ENCODE measurements at regions not wholly inside any gene's neighbourhood (a gene's known extent, or its start where the extent isn't known, plus 50 kb on each side); places are given as distances from the start of the nearest gene placed in this dataset.

GRCh38 chr18:41237317-41237716 is 717.7 kb upstream of the PIK3C3 start:
- H4K20me1 ChIP-seq (replicated peaks; ENCODE audit: control insufficient read depth, extremely low read depth, insufficient read depth, low read length) = no peaks in the 10 kb centered on the region
- no peak overlapping the region for H3K4me3 ChIP-seq (replicated peaks in 1 of 3; ENCODE audit: insufficient read depth in 1 of 3, low read depth in 1 of 3, low read length in 3 of 3)
- H3K79me2 ChIP-seq (ENCODE audit: control insufficient read depth, insufficient read depth, low read length) = no peaks in the 10 kb centered on the region
- no peaks in the 10 kb centered on the region for H3K4me1 ChIP-seq (ENCODE audit: control insufficient read depth, extremely low read depth, insufficient read depth, low read length)
- dilution Hi-C loops (cut with MboI; ENCODE audit: extremely low pct_ligation_motif_present, low sequenced_read_pairs) = no loop called here
- TF ChIP-seq CTCF (IDR thresholded peaks at IDR 0.05; ENCODE audit: extremely low read depth in 1 of 2, insufficient read depth in 1 of 2, low read depth in 1 of 2, low read length in 2 of 2) (no peak), POLR2A (IDR thresholded peaks at IDR 0.05; ENCODE audit: low read depth, low read length) (no peak), FOS (IDR thresholded peaks at IDR 0.05; ENCODE audit: borderline replicate concordance, insufficient read depth, low read length) (no peak), GATA2 (IDR thresholded peaks at IDR 0.05; ENCODE audit: insufficient read depth, insufficient read length, low read depth, low read length) (no peak), MYC (IDR thresholded peaks at IDR 0.05; ENCODE audit: low read depth, low read length) (no peak), EZH2 (IDR thresholded peaks at IDR 0.05; ENCODE audit: borderline replicate concordance, low read depth, low read length, severe bottlenecking) (no peak), JUN (IDR thresholded peaks at IDR 0.05; ENCODE audit: borderline replicate concordance, insufficient read depth, insufficient read length, low read depth) (no peak), MAX (IDR thresholded peaks at IDR 0.05; ENCODE audit: insufficient read depth, insufficient read length) (no peak), POLR2AphosphoS5 (IDR thresholded peaks at IDR 0.05; ENCODE audit: insufficient read depth, low read depth, low read length) (no peak)
- no peaks in the 10 kb centered on the region for H3K27me3 ChIP-seq (ENCODE audit: control insufficient read depth in 2 of 2, insufficient read depth in 2 of 2, low read length in 2 of 2)
- FAIRE-seq = no peak
- intact Hi-C loops (cut with micrococcal nuclease) = no loop called here
- ChIA-PET CTCF (no interaction called here), POLR2A (no interaction called here)
- H2AFZ ChIP-seq (ENCODE audit: low read depth, low read length) = no peak overlapping the region
- H3K36me3 ChIP-seq (ENCODE audit: control insufficient read depth in 2 of 2, extremely low read depth in 1 of 2, insufficient read depth in 2 of 2, low read length in 2 of 2) = no peaks in the 10 kb centered on the region
- no peaks in the 10 kb centered on the region for H3K9me1 ChIP-seq (replicated peaks; ENCODE audit: control insufficient read depth, extremely low read depth, insufficient read depth, low read length)
- no peak overlapping the region for H3K9ac ChIP-seq (replicated peaks; ENCODE audit: extremely low read depth, insufficient read depth, low read length)
- DNase-seq (ENCODE audit: low read depth, low spot score) = no peak
- H3K4me2 ChIP-seq (ENCODE audit: insufficient read depth, low read length) = no peak overlapping the region
- H3K9me3 ChIP-seq (replicated peaks; ENCODE audit: control insufficient read depth, insufficient read depth, low read length) = no peaks in the 10 kb centered on the region
- BruUV-seq (replicated peaks) = no TSS peak
- H3K27ac ChIP-seq (ENCODE audit: insufficient read depth, low read depth, low read length) = no peak overlapping the region

Data from endothelial cell of umbilical vein (primary cell).